ENCODE measurements at regions not wholly inside any gene's neighbourhood (a gene's known extent, or its start where the extent isn't known, plus 50 kb on each side); places are given as distances from the start of the nearest gene placed in this dataset.

- TF ChIP-seq CTCF (IDR thresholded peaks at IDR 0.05; ENCODE audit: insufficient read depth, low read length, poor library complexity, severe bottlenecking) = no peak
- Histone ChIP-seq H3K36me3 (ENCODE audit: control insufficient read depth, insufficient read depth, low read length) (no peaks in the 10 kb centered on the region), H3K4me3 (ENCODE audit: low read depth, low read length) (no peak overlapping the region), H3K27me3 (ENCODE audit: control insufficient read depth, insufficient read depth, low read length) (no peaks in the 10 kb centered on the region)
- DNase-seq (ENCODE audit: low read depth) = no peak
Measured at GRCh38 chr17:71329310-71330098, 791.3 kb upstream of the SOX9 start.

- H3K4me3 ChIP-seq (ENCODE audit: low read depth, low read length) = no peak overlapping the region
- TF ChIP-seq CTCF (IDR thresholded peaks at IDR 0.05; ENCODE audit: insufficient read depth, low read length, poor library complexity, severe bottlenecking) = no peak
- H3K27me3 ChIP-seq (ENCODE audit: control insufficient read depth, insufficient read depth, low read length) = no peaks in the 10 kb centered on the region
- no peak for DNase-seq (ENCODE audit: low read depth)
- no peaks in the 10 kb centered on the region for H3K36me3 ChIP-seq (ENCODE audit: control insufficient read depth, insufficient read depth, low read length)
Measured at GRCh38 chr17:71330099-71330375, 790.8 kb upstream of the SOX9 start.

GRCh38 chr17:71331754-71332325 lies 789.0 kb upstream of the SOX9 start:
- TF ChIP-seq CTCF (IDR thresholded peaks at IDR 0.05; ENCODE audit: insufficient read depth, low read length, poor library complexity, severe bottlenecking) = no peak
- Histone ChIP-seq H3K27me3 (ENCODE audit: control insufficient read depth, insufficient read depth, low read length) (no peaks in the 10 kb centered on the region), H3K4me3 (ENCODE audit: low read depth, low read length) (no peak overlapping the region), H3K36me3 (ENCODE audit: control insufficient read depth, insufficient read depth, low read length) (no peaks in the 10 kb centered on the region)
- DNase-seq (ENCODE audit: low read depth) = no peak

GRCh38 chr17:71334048-71334751 lies 786.6 kb upstream of the SOX9 start:
- H3K36me3 ChIP-seq (ENCODE audit: control insufficient read depth, insufficient read depth, low read length) = no peaks in the 10 kb centered on the region
- no peak overlapping the region for H3K4me3 ChIP-seq (ENCODE audit: low read depth, low read length)
- no peaks in the 10 kb centered on the region for H3K27me3 ChIP-seq (ENCODE audit: control insufficient read depth, insufficient read depth, low read length)
- no peak for TF ChIP-seq CTCF (IDR thresholded peaks at IDR 0.05; ENCODE audit: insufficient read depth, low read length, poor library complexity, severe bottlenecking)
- DNase-seq (ENCODE audit: low read depth) = no peak

GRCh38 chr17:71335212-71335611 lies 785.6 kb upstream of the SOX9 start:
- Histone ChIP-seq H3K36me3 (ENCODE audit: control insufficient read depth, insufficient read depth, low read length) (no peaks in the 10 kb centered on the region), H3K27me3 (ENCODE audit: control insufficient read depth, insufficient read depth, low read length) (no peaks in the 10 kb centered on the region), H3K4me3 (ENCODE audit: low read depth, low read length) (no peak overlapping the region)
- TF ChIP-seq CTCF (IDR thresholded peaks at IDR 0.05; ENCODE audit: insufficient read depth, low read length, poor library complexity, severe bottlenecking) = no peak
- DNase-seq (ENCODE audit: low read depth) = no peak
